ENCODE measurements at regions not wholly inside any gene's neighbourhood (a gene's known extent, or its start where the extent isn't known, plus 50 kb on each side); places are given as distances from the start of the nearest gene placed in this dataset.

- WGBS = 100% methylated on average over 1 of the region's 3 CpGs
- Histone ChIP-seq H2BK15ac (ENCODE audit: low read depth, poor library complexity, severe bottlenecking) (no peak overlapping the region), H3K27me3 (ENCODE audit: control insufficient read depth in 1 of 2, insufficient read depth in 1 of 2, low read length in 2 of 2) (no peaks in the 10 kb centered on the region)
These were observed 1109.5 kb downstream of the NSUN3 start for GRCh38 chr3:95172164-95172943.

GRCh38 chr3:95177096-95177495, 1114.2 kb downstream of the NSUN3 start:
- H3K79me1 ChIP-seq (replicated peaks; ENCODE audit: low read length, poor library complexity, severe bottlenecking) = no peaks in the 10 kb centered on the region
- no peak overlapping the region for H2BK15ac ChIP-seq (ENCODE audit: low read depth, poor library complexity, severe bottlenecking)
- no peak overlapping the region for H2BK120ac ChIP-seq (ENCODE audit: low read depth, low read length)
- H3K4ac ChIP-seq (ENCODE audit: low read depth in 1 of 2, low read length in 2 of 2) = no peak overlapping the region
- H3K23ac ChIP-seq (ENCODE audit: low read length in 2 of 2) = no peak overlapping the region
- H2AFZ ChIP-seq (ENCODE audit: low read depth, low read length) = no peak overlapping the region
- H3K4me3 ChIP-seq (ENCODE audit: insufficient read depth in 1 of 2, low read depth in 1 of 2, low read length in 2 of 2) = no peak overlapping the region
- no peak overlapping the region for H2BK12ac ChIP-seq (ENCODE audit: low read length in 2 of 2)
- 33% methylated on average over 1 of the region's 2 CpGs for WGBS
- H3K9me3 ChIP-seq (ENCODE audit: control insufficient read depth, low read length) = no peaks in the 10 kb centered on the region
- no peak overlapping the region for H4K8ac ChIP-seq (ENCODE audit: low read length)
- H3K9ac ChIP-seq (ENCODE audit: low read length) = no peak overlapping the region
- H3K4me2 ChIP-seq (ENCODE audit: low read length, poor library complexity, severe bottlenecking) = no peak overlapping the region
- no peaks in the 10 kb centered on the region for H3K27me3 ChIP-seq (ENCODE audit: control insufficient read depth in 1 of 2, insufficient read depth in 1 of 2, low read length in 2 of 2)
- no peak overlapping the region for H3K27ac ChIP-seq (ENCODE audit: low read length, poor library complexity, severe bottlenecking)
- DNase-seq = no peak
- no peak overlapping the region for H2AK5ac ChIP-seq (ENCODE audit: low read length, severe bottlenecking)
- H4K91ac ChIP-seq (ENCODE audit: low read length) = no peak overlapping the region
- H3K36me3 ChIP-seq (ENCODE audit: control insufficient read depth in 1 of 2, insufficient read depth in 2 of 2, low read depth in 1 of 2, low read length in 2 of 2) = no peaks in the 10 kb centered on the region
- H3K18ac ChIP-seq (ENCODE audit: low read depth in 1 of 2, low read length in 2 of 2) = no peak overlapping the region
- no peak overlapping the region for H2BK5ac ChIP-seq (ENCODE audit: low read depth, low read length, poor library complexity, severe bottlenecking)
- H3K14ac ChIP-seq (ENCODE audit: low read length in 2 of 2) = no peak overlapping the region
- H3K4me1 ChIP-seq (ENCODE audit: control insufficient read depth, insufficient read depth, low read depth, low read length) = no peaks in the 10 kb centered on the region

More at GRCh38 chr3:95172164-95172943, 1109.5 kb downstream of the NSUN3 start:
- Histone ChIP-seq H3K79me1 (replicated peaks; ENCODE audit: low read length, poor library complexity, severe bottlenecking) (no peaks in the 10 kb centered on the region), H4K8ac (ENCODE audit: low read length) (no peak overlapping the region), H2BK12ac (ENCODE audit: low read length in 2 of 2) (no peak overlapping the region), H3K4me2 (ENCODE audit: low read length, poor library complexity, severe bottlenecking) (no peak overlapping the region), H3K4me3 (ENCODE audit: insufficient read depth in 1 of 2, low read depth in 1 of 2, low read length in 2 of 2) (no peak overlapping the region), H3K9me3 (ENCODE audit: control insufficient read depth, low read length) (no peaks in the 10 kb centered on the region), H3K23ac (ENCODE audit: low read length in 2 of 2) (no peak overlapping the region), H2AK5ac (ENCODE audit: low read length, severe bottlenecking) (no peak overlapping the region), H2BK5ac (ENCODE audit: low read depth, low read length, poor library complexity, severe bottlenecking) (no peak overlapping the region), H3K4me1 (ENCODE audit: control insufficient read depth, insufficient read depth, low read depth, low read length) (no peaks in the 10 kb centered on the region), H3K27ac (ENCODE audit: low read length, poor library complexity, severe bottlenecking) (no peak overlapping the region), H2BK120ac (ENCODE audit: low read depth, low read length) (no peak overlapping the region), H4K91ac (ENCODE audit: low read length) (no peak overlapping the region), H3K18ac (ENCODE audit: low read depth in 1 of 2, low read length in 2 of 2) (no peak overlapping the region), H3K9ac (ENCODE audit: low read length) (no peak overlapping the region), H3K14ac (ENCODE audit: low read length in 2 of 2) (no peak overlapping the region), H2AFZ (ENCODE audit: low read depth, low read length) (no peak overlapping the region), H3K4ac (ENCODE audit: low read depth in 1 of 2, low read length in 2 of 2) (no peak overlapping the region), H3K36me3 (ENCODE audit: control insufficient read depth in 1 of 2, insufficient read depth in 2 of 2, low read depth in 1 of 2, low read length in 2 of 2) (no peaks in the 10 kb centered on the region)
- DNase-seq = no peak

GRCh38 chr3:95184038-95184437, 1121.2 kb downstream of the NSUN3 start:
- H4K8ac ChIP-seq (ENCODE audit: low read length) = no peak overlapping the region
- H3K4me1 ChIP-seq (ENCODE audit: control insufficient read depth, insufficient read depth, low read depth, low read length) = no peaks in the 10 kb centered on the region
- WGBS = 89% methylated on average over 6 of the region's 6 CpGs
- H3K36me3 ChIP-seq (ENCODE audit: control insufficient read depth in 1 of 2, insufficient read depth in 2 of 2, low read depth in 1 of 2, low read length in 2 of 2) = no peaks in the 10 kb centered on the region
- no peak overlapping the region for H2BK15ac ChIP-seq (ENCODE audit: low read depth, poor library complexity, severe bottlenecking)
- no peak overlapping the region for H2BK120ac ChIP-seq (ENCODE audit: low read depth, low read length)
- no peak overlapping the region for H3K4ac ChIP-seq (ENCODE audit: low read depth in 1 of 2, low read length in 2 of 2)
- H2BK5ac ChIP-seq (ENCODE audit: low read depth, low read length, poor library complexity, severe bottlenecking) = no peak overlapping the region
- no peak overlapping the region for H3K18ac ChIP-seq (ENCODE audit: low read depth in 1 of 2, low read length in 2 of 2)
- H4K91ac ChIP-seq (ENCODE audit: low read length) = no peak overlapping the region
- H3K27ac ChIP-seq (ENCODE audit: low read length, poor library complexity, severe bottlenecking) = no peak overlapping the region
- no peak overlapping the region for H2AK5ac ChIP-seq (ENCODE audit: low read length, severe bottlenecking)
- no peak overlapping the region for H3K14ac ChIP-seq (ENCODE audit: low read length in 2 of 2)
- no peak overlapping the region for H3K23ac ChIP-seq (ENCODE audit: low read length in 2 of 2)
- H2BK12ac ChIP-seq (ENCODE audit: low read length in 2 of 2) = no peak overlapping the region
- no peaks in the 10 kb centered on the region for H3K79me1 ChIP-seq (replicated peaks; ENCODE audit: low read length, poor library complexity, severe bottlenecking)
- no peak overlapping the region for H2AFZ ChIP-seq (ENCODE audit: low read depth, low read length)
- no peak for DNase-seq
- H3K27me3 ChIP-seq (ENCODE audit: control insufficient read depth in 1 of 2, insufficient read depth in 1 of 2, low read length in 2 of 2) = no peaks in the 10 kb centered on the region
- H3K9me3 ChIP-seq (ENCODE audit: control insufficient read depth, low read length) = no peaks in the 10 kb centered on the region
- no peak overlapping the region for H3K9ac ChIP-seq (ENCODE audit: low read length)
- H3K4me2 ChIP-seq (ENCODE audit: low read length, poor library complexity, severe bottlenecking) = no peak overlapping the region
- no peak overlapping the region for H3K4me3 ChIP-seq (ENCODE audit: insufficient read depth in 1 of 2, low read depth in 1 of 2, low read length in 2 of 2)

GRCh38 chr3:95189348-95189747, 1126.5 kb downstream of the NSUN3 start:
- no peak overlapping the region for H3K14ac ChIP-seq (ENCODE audit: low read length in 2 of 2)
- no peak overlapping the region for H2AFZ ChIP-seq (ENCODE audit: low read depth, low read length)
- no peak overlapping the region for H3K4me2 ChIP-seq (ENCODE audit: low read length, poor library complexity, severe bottlenecking)
- H3K79me1 ChIP-seq (replicated peaks; ENCODE audit: low read length, poor library complexity, severe bottlenecking) = no peaks in the 10 kb centered on the region
- H3K4me1 ChIP-seq (ENCODE audit: control insufficient read depth, insufficient read depth, low read depth, low read length) = no peaks in the 10 kb centered on the region
- no peak overlapping the region for H2BK15ac ChIP-seq (ENCODE audit: low read depth, poor library complexity, severe bottlenecking)
- no peak overlapping the region for H3K18ac ChIP-seq (ENCODE audit: low read depth in 1 of 2, low read length in 2 of 2)
- no peaks in the 10 kb centered on the region for H3K27me3 ChIP-seq (ENCODE audit: control insufficient read depth in 1 of 2, insufficient read depth in 1 of 2, low read length in 2 of 2)
- H3K27ac ChIP-seq (ENCODE audit: low read length, poor library complexity, severe bottlenecking) = no peak overlapping the region
- H3K9me3 ChIP-seq (ENCODE audit: control insufficient read depth, low read length) = no peaks in the 10 kb centered on the region
- WGBS = no CpG with 5 or more reads among the region's 1 CpG
- no peak overlapping the region for H4K8ac ChIP-seq (ENCODE audit: low read length)
- no peak overlapping the region for H3K23ac ChIP-seq (ENCODE audit: low read length in 2 of 2)
- H3K4me3 ChIP-seq (ENCODE audit: insufficient read depth in 1 of 2, low read depth in 1 of 2, low read length in 2 of 2) = no peak overlapping the region
- DNase-seq = no peak
- H4K91ac ChIP-seq (ENCODE audit: low read length) = no peak overlapping the region
- H3K4ac ChIP-seq (ENCODE audit: low read depth in 1 of 2, low read length in 2 of 2) = no peak overlapping the region
- H3K9ac ChIP-seq (ENCODE audit: low read length) = no peak overlapping the region
- H2BK5ac ChIP-seq (ENCODE audit: low read depth, low read length, poor library complexity, severe bottlenecking) = no peak overlapping the region
- H3K36me3 ChIP-seq (ENCODE audit: control insufficient read depth in 1 of 2, insufficient read depth in 2 of 2, low read depth in 1 of 2, low read length in 2 of 2) = no peaks in the 10 kb centered on the region
- no peak overlapping the region for H2AK5ac ChIP-seq (ENCODE audit: low read length, severe bottlenecking)
- no peak overlapping the region for H2BK120ac ChIP-seq (ENCODE audit: low read depth, low read length)
- H2BK12ac ChIP-seq (ENCODE audit: low read length in 2 of 2) = no peak overlapping the region
